Sigmoid colon (tissue), 6 donors: ENCODE measurements at regions not wholly inside any gene's neighbourhood (a gene's known extent, or its start where the extent isn't known, plus 50 kb on each side); places are given as distances from the start of the nearest gene placed in this dataset.

Source experiments
- DNase-seq: peaks from one replicate; pipeline ENCODE4 v3.0.0-alpha.2; 2019
- H3K27ac ChIP-seq, 4 donors: fragments of 200-600 bp; sonication (generic); one replicate each; pipeline ENCODE4 v1.5.1; 2016 to 2019; ENCODE audit warnings: mild to moderate bottlenecking in 1 of 4
- H3K27me3 ChIP-seq, 3 donors: fragments of 200-600 bp; sonication (generic); one replicate each; pipeline ENCODE4 v1.5.1; 2019; ENCODE audit warnings: mild to moderate bottlenecking in 1 of 3
- H3K36me3 ChIP-seq, 4 donors: fragments of 200-600 bp; sonication (generic); one replicate each; pipeline ENCODE4 v1.5.1; 2016 to 2019
- H3K4me1 ChIP-seq, 4 donors: fragments of 200-600 bp; sonication (generic); one replicate each; pipeline ENCODE4 v1.5.1; 2017 to 2019
- H3K4me3 ChIP-seq, 4 donors: fragments of 200-600 bp; sonication (generic); one replicate each; pipeline ENCODE4 v1.5.1; 2017 to 2019; ENCODE audit warnings: mild to moderate bottlenecking in 2 of 4, moderate library complexity in 1 of 4
- H3K9me3 ChIP-seq, 4 donors: fragments of 200-600 bp in 3 of 4; sonication (generic) in 3 of 4; one replicate each; pipeline versions ENCODE4 v1.5.1 to v1.6.1; 2013 to 2019
- CTCF ChIP-seq, 4 experiments: fragments of 450-650 bp in 3 of 4; fragments of 200-600 bp in 1 of 4; IDR thresholded peaks; one replicate each; pipeline ENCODE4 v1.5.1; 2016 to 2019; ENCODE audit warnings: antibody characterized with exemption in 4 of 4, mild to moderate bottlenecking in 3 of 4, moderate library complexity in 2 of 4
- EP300 ChIP-seq, 4 donors: sonication (generic); formaldehyde crosslinking; IDR thresholded peaks; one replicate each; pipeline ENCODE4 v1.6.1; 2017; ENCODE audit warnings: antibody characterized with exemption in 4 of 4
- POLR2A ChIP-seq, 2 donors: fragments of 450-650 bp; IDR thresholded peaks; one replicate each; pipeline ENCODE4 v1.6.1; 2016; ENCODE audit warnings: antibody characterized with exemption in 2 of 2, mild to moderate bottlenecking in 2 of 2, moderate library complexity in 2 of 2
- POLR2AphosphoS5 ChIP-seq, 4 donors: sonication (generic); formaldehyde crosslinking; IDR thresholded peaks; one replicate each; pipeline ENCODE4 v1.6.1; 2017; ENCODE audit warnings: antibody characterized with exemption in 4 of 4
- WGBS, 2 donors: extraction: QIAGEN DNeasy Blood & Tissue Kit; methylation state at CpG; one replicate each; pipeline ENCODE4 v1.1.7; 2013; 5-methylcytosine and 5-hydroxymethylcytosine counted together
- intact Hi-C: fragments of 100-400 bp; cut with DNase I; formaldehyde crosslinking; loops from one replicate; pipeline ENCODE4 v1.15.1; 2023
- donor health status: healthy with polysubstance abuse.
- donor health status: healthy.

- peaks cover 0 to 9% (median 8%) of the 10 kb centered on the region in 4 donors for H3K4me1 ChIP-seq
- H3K4me3 ChIP-seq, result no peak overlapping the region
- DNase-seq, result no peak
Observed at GRCh38 chr2:183495589-183496267, 371.5 kb downstream of the NUP35 start.

GRCh38 chr2:183497861-183498260, 373.6 kb downstream of the NUP35 start:
- intact Hi-C loops, result no loop called here
- TF ChIP-seq POLR2AphosphoS5 (IDR thresholded peaks at IDR 0.05), result no peak
- TF ChIP-seq POLR2A (IDR thresholded peaks at IDR 0.05), result no peak
- TF ChIP-seq EP300 (IDR thresholded peaks at IDR 0.05), result no peak
- no peak for TF ChIP-seq CTCF (IDR thresholded peaks at IDR 0.05)
- H3K36me3 ChIP-seq, result no peaks in the 10 kb centered on the region
- no peak overlapping the region for H3K4me3 ChIP-seq
- WGBS, 2 donors, result 89 to 92% methylated on average over 1 of the region's 1 CpG
- no peak overlapping the region for H3K27ac ChIP-seq
- H3K4me1 ChIP-seq, result no peaks in the 10 kb centered on the region
- DNase-seq, result no peak
- H3K9me3 ChIP-seq, result peaks cover 0 to 5% (median 2%) of the 10 kb centered on the region in 4 donors
- no peaks in the 10 kb centered on the region for H3K27me3 ChIP-seq

More at GRCh38 chr2:183495589-183496267, 371.5 kb downstream of the NUP35 start:
- intact Hi-C loops, result no loop called here
- Histone ChIP-seq H3K36me3 (no peaks in the 10 kb centered on the region), H3K27me3 (no peaks in the 10 kb centered on the region), H3K27ac (no peak overlapping the region), H3K9me3 (peaks cover 0 to 5% (median 2%) of the 10 kb centered on the region in 4 donors)
- 45 to 61% methylated on average over 3 of the region's 3 CpGs for WGBS, 2 donors
- TF ChIP-seq CTCF (IDR thresholded peaks at IDR 0.05) (no peak), EP300 (IDR thresholded peaks at IDR 0.05) (no peak), POLR2A (IDR thresholded peaks at IDR 0.05) (no peak), POLR2AphosphoS5 (IDR thresholded peaks at IDR 0.05) (no peak)

- peaks cover 0 to 4% (median 1%) of the 10 kb centered on the region in 4 donors for H3K9me3 ChIP-seq
- no peak overlapping the region for H3K27ac ChIP-seq
- TF ChIP-seq CTCF (IDR thresholded peaks at IDR 0.05) (no peak), EP300 (IDR thresholded peaks at IDR 0.05) (no peak), POLR2A (IDR thresholded peaks at IDR 0.05) (no peak), POLR2AphosphoS5 (IDR thresholded peaks at IDR 0.05) (no peak)
- no peaks in the 10 kb centered on the region for H3K27me3 ChIP-seq
- H3K36me3 ChIP-seq, result no peaks in the 10 kb centered on the region
- 81 to 88% methylated on average over 1 of the region's 1 CpG for WGBS, 2 donors
- H3K4me1 ChIP-seq, result no peaks in the 10 kb centered on the region
- H3K4me3 ChIP-seq, result no peak overlapping the region
- no peak for DNase-seq
- intact Hi-C loops, result no loop called here
Observed at GRCh38 chr2:183505911-183506310, 381.7 kb downstream of the NUP35 start.

GRCh38 chr2:183511154-183511553, 386.9 kb downstream of the NUP35 start:
- intact Hi-C loops, result no loop called here
- Histone ChIP-seq H3K36me3 (no peaks in the 10 kb centered on the region), H3K4me1 (no peaks in the 10 kb centered on the region), H3K27ac (no peak overlapping the region), H3K4me3 (no peak overlapping the region), H3K9me3 (peaks cover 0 to 4% (median 1%) of the 10 kb centered on the region in 4 donors), H3K27me3 (no peaks in the 10 kb centered on the region)
- TF ChIP-seq EP300 (IDR thresholded peaks at IDR 0.05) (no peak), CTCF (IDR thresholded peaks at IDR 0.05) (no peak), POLR2A (IDR thresholded peaks at IDR 0.05) (no peak), POLR2AphosphoS5 (IDR thresholded peaks at IDR 0.05) (no peak)
- WGBS, 2 donors, result 62 to 63% methylated on average over 3 of the region's 3 CpGs
- DNase-seq, result no peak
